Lower leg skin (tissue), 4 donors: ENCODE measurements at regions not wholly inside any gene's neighbourhood (a gene's known extent, or its start where the extent isn't known, plus 50 kb on each side); places are given as distances from the start of the nearest gene placed in this dataset.

ENCODE experiments used
- DNase-seq, 2 donors: peaks; one replicate each; pipeline ENCODE4 v3.0.0-alpha.2; 2019; ENCODE audit warnings: low spot score in 2 of 2
- H3K4me3 ChIP-seq: fragments of 200-600 bp; sonication (generic); 2 replicates; pipeline ENCODE4 v1.5.1; 2017; ENCODE audit warnings: mild to moderate bottlenecking, low read depth; ENCODE audit not compliant: poor library complexity, severe bottlenecking
- CTCF ChIP-seq, 3 donors: fragments of 450-650 bp; IDR thresholded peaks; one replicate each; pipeline ENCODE4 v1.5.1; 2016; ENCODE audit warnings: antibody characterized with exemption in 3 of 3, mild to moderate bottlenecking in 3 of 3, moderate library complexity in 2 of 3
- POLR2A ChIP-seq, 2 donors: fragments of 450-650 bp; IDR thresholded peaks; one replicate each; pipeline ENCODE4 v1.6.1; 2016 to 2017; ENCODE audit warnings: antibody characterized with exemption in 2 of 2, mild to moderate bottlenecking in 1 of 2, moderate library complexity in 1 of 2
- WGBS, 2 donors: methylation state at CpG; one replicate each; pipeline ENCODE4 v1.1.5; 2018; 5-methylcytosine and 5-hydroxymethylcytosine counted together
- intact Hi-C: fragments of 100-400 bp; cut with DNase I; formaldehyde crosslinking; loops from one replicate; pipeline ENCODE4 v1.15.0; 2023; ENCODE audit warnings: low total_unique reads

DNA sequence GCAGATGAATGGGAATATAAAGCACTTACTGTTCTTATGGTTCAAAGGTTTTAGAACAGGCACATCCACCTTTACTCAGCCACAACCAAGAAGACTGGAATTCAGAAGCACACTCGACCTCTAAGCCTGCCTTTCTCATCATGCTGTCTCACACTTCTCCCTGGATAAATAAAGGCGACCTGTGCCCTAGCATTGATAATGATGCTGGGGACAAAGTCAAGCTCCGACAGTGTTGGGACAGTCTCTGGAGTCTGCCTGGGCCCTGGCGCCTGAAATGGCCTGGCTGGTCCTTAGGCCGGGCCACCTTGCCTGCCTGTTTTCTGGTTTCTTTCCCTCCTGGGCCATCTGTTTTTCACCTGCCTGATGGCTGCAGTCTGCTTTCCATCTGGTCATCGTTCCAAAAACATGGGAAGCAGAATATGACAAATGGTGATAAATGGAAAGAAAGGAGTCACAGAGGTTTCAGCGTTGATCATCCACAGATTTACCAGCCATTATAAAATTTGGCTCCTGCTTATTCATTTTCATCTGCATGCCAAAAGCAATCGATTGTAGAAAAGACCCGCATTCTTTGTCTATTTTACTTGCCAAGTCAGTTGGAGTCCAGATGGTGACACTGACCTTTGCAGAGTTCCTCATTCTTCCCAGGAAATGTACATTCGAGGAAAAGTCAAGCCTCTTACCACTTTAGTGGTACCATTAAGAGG lies 91.2 kb upstream of the KCNJ15 start:
- H3K4me3 ChIP-seq: no peak overlapping the region
- WGBS, 2 donors: 63 to 67% methylated on average over 10 of the region's 10 CpGs
- no peak for DNase-seq
- no peak for TF ChIP-seq POLR2A (IDR thresholded peaks at IDR 0.05)
- no peak for TF ChIP-seq CTCF (IDR thresholded peaks at IDR 0.05)
- intact Hi-C loops: no loop called here

DNA sequence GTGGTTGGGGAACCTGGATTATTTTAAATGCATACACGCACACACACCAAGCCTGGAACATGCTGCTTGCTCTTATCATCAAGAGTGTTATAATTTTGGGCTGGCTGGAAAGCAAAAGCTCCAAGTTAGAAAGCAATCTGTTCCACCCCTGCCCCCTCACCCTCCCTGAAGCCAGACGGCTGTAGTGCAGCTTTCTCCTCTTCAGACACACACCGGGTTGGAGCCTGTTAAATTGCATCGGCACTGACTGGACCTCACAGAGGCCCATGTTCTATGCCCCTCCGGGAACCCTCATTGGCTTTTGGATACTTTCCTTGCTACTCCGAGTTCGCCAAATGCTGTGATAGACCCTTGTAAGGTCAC lies 90.6 kb upstream of the KCNJ15 start:
- TF ChIP-seq POLR2A (IDR thresholded peaks at IDR 0.05): no peak
- no peak for TF ChIP-seq CTCF (IDR thresholded peaks at IDR 0.05)
- no peak overlapping the region for H3K4me3 ChIP-seq
- 54 to 59% methylated on average over 7 of the region's 7 CpGs for WGBS, 2 donors
- no peak for DNase-seq
- intact Hi-C loops: no loop called here

- intact Hi-C loops: no loop called here
- no peak for DNase-seq
- H3K4me3 ChIP-seq: no peak overlapping the region
- TF ChIP-seq POLR2A (IDR thresholded peaks at IDR 0.05) (no peak), CTCF (IDR thresholded peaks at IDR 0.05) (no peak)
- 92 to 97% methylated on average over 3 of the region's 3 CpGs for WGBS, 2 donors
Measured at GRCh38 chr21:38167345-38167744, 89.4 kb upstream of the KCNJ15 start.

- no peak for DNase-seq
- 27 to 35% methylated on average over 2 of the region's 2 CpGs for WGBS, 2 donors
- TF ChIP-seq CTCF (IDR thresholded peaks at IDR 0.05) (no peak), POLR2A (IDR thresholded peaks at IDR 0.05) (no peak)
- intact Hi-C loops: no loop called here
- H3K4me3 ChIP-seq: no peak overlapping the region
Measured at GRCh38 chr21:38170283-38170682, 86.5 kb upstream of the KCNJ15 start.

DNA sequence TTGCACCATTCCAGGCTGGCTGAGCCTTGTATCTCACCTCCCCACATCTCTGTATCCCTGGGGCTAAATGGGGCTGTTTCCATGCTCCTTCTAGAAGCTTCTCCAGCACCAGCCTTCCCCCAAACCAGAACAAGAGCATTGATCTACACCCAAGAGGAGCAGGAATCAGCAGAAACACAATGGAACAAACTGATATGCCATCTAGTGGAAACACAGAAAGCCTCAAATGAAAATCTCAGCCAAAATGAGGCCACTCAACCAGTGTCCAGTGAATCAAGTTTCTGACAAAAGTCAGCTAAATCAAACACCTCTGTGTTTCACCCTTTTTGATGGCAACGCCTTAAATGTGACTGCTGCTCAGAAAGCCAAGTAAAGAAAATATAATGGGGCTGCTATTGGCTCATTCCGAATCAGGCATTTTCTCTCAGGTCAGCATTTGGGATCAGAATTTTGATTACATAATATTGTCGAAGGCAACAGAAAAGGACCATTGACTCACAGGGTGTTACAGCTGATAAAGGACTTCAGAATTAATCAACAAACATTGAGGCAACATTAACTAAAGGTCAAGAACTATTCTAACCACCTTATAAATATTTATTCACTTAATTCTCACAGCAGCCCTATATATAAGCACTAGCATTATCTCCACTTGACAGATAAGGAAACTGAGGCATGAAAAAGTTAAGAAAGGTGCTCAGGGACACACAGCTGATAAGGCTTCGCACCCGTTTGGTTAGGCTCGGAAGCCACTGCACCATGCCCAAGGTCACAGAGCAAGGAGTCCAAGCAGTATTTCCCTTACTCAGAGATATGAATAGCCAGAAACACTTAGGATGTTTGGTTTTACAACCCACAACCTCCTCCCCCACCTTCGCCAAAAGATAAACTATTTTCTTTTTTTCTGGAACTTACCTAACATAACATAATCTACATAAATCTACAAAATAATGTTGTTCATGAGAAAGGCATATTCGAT lies 85.8 kb upstream of the KCNJ15 start:
- no peak for DNase-seq
- no peak overlapping the region for H3K4me3 ChIP-seq
- 79 to 82% methylated on average over 8 of the region's 8 CpGs for WGBS, 2 donors
- intact Hi-C loops: no loop called here
- TF ChIP-seq POLR2A (IDR thresholded peaks at IDR 0.05): no peak
- TF ChIP-seq CTCF (IDR thresholded peaks at IDR 0.05): no peak
